ENCODE measurements at regions not wholly inside any gene's neighbourhood (a gene's known extent, or its start where the extent isn't known, plus 50 kb on each side); places are given as distances from the start of the nearest gene placed in this dataset.

- no peak for DNase-seq (ENCODE audit: low read depth)
Observed at GRCh38 chr15:39482459-39482858, 98.4 kb upstream of the THBS1 start.

GRCh38 chr15:39486621-39487457, 94.0 kb upstream of the THBS1 start:
- no peak for DNase-seq (ENCODE audit: low read depth)

GRCh38 chr15:39487458-39487735, 93.5 kb upstream of the THBS1 start:
- DNase-seq (ENCODE audit: low read depth): no peak

GRCh38 chr15:39488516-39488915, 92.4 kb upstream of the THBS1 start:
- no peak for DNase-seq (ENCODE audit: low read depth)

GRCh38 chr15:39488961-39489360, 91.9 kb upstream of the THBS1 start:
- DNase-seq (ENCODE audit: low read depth): no peak

- DNase-seq (ENCODE audit: low read depth): no peak
Observed at GRCh38 chr15:39491115-39491885, 89.6 kb upstream of the THBS1 start.

GRCh38 chr15:39491886-39492490, 88.9 kb upstream of the THBS1 start:
- no peak for DNase-seq (ENCODE audit: low read depth)

- DNase-seq (ENCODE audit: low read depth): no peak
Observed at GRCh38 chr15:39493424-39494067, 87.3 kb upstream of the THBS1 start.

- no peak for DNase-seq (ENCODE audit: low read depth)
Observed at GRCh38 chr15:39494462-39494861, 86.4 kb upstream of the THBS1 start.

GRCh38 chr15:39495871-39496840, 84.7 kb upstream of the THBS1 start:
- DNase-seq (ENCODE audit: low read depth): peak; percentile 63

- no peak for DNase-seq (ENCODE audit: low read depth)
Observed at GRCh38 chr15:39497016-39497758, 83.7 kb upstream of the THBS1 start.

GRCh38 chr15:39497759-39498565, 82.9 kb upstream of the THBS1 start:
- no peak for DNase-seq (ENCODE audit: low read depth)

GRCh38 chr15:39498629-39499028, 82.2 kb upstream of the THBS1 start:
- peak; percentile 53 for DNase-seq (ENCODE audit: low read depth)

- no peak for DNase-seq (ENCODE audit: low read depth)
Observed at GRCh38 chr15:39499042-39499441, 81.8 kb upstream of the THBS1 start.

- DNase-seq (ENCODE audit: low read depth): peak; percentile 72
Observed at GRCh38 chr15:39499681-39500080, 81.2 kb upstream of the THBS1 start.

- DNase-seq (ENCODE audit: low read depth): peak; percentile 26
Observed at GRCh38 chr15:39501366-39502081, 79.4 kb upstream of the THBS1 start.

- DNase-seq (ENCODE audit: low read depth): no peak
Observed at GRCh38 chr15:39502082-39502447, 78.8 kb upstream of the THBS1 start.

GRCh38 chr15:39502611-39503195, 78.2 kb upstream of the THBS1 start:
- DNase-seq (ENCODE audit: low read depth): no peak

GRCh38 chr15:39503526-39503925, 77.4 kb upstream of the THBS1 start:
- no peak for DNase-seq (ENCODE audit: low read depth)

All from fibroblast of gingiva (primary cell).